HUDEP-2 (cell line): ENCODE measurements at regions not wholly inside any gene's neighbourhood (a gene's known extent, or its start where the extent isn't known, plus 50 kb on each side); places are given as distances from the start of the nearest gene placed in this dataset.
"Not testable (repeated sequence)": the region's sequence is repeated elsewhere in the genome, so short reads cannot be mapped to it uniquely, and the experiment has no call there.

Experiments
- DNase-seq, 76 experiments: peaks; one replicate each; lab custom pipeline; 2025; ENCODE audit not compliant: unreplicated experiment in 76 of 76; lab: John Stamatoyannopoulos, UW

GRCh38 chr4:189703000-189703399 is 237.7 kb upstream of the FRG1 start:
- not testable (repeated sequence) for DNase-seq

- not testable (repeated sequence) for DNase-seq
Observed at GRCh38 chr4:189706821-189707220, 233.9 kb upstream of the FRG1 start.

GRCh38 chr4:189707227-189707626 is 233.4 kb upstream of the FRG1 start:
- not testable (repeated sequence) for DNase-seq

DNA sequence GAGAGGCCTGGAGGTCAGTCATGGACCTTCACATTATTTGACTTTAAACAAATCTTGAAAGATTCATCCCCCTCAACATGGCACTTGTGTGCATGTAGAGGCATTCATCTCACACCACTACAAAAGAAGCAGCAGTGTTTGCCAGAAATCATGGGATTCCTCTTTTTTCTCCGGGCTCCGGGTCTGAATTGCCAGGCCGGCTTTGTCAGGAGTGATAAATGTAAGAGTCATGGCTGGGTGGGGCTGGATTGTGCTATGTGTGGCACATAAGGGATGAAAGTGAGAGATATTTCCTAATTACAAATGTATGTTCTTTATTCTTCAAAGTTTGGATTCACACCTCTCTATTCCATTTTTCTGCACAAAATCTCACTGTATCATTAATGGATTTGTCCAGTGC is 228.7 kb upstream of the FRG1 start:
- DNase-seq, result not testable (repeated sequence)

DNA sequence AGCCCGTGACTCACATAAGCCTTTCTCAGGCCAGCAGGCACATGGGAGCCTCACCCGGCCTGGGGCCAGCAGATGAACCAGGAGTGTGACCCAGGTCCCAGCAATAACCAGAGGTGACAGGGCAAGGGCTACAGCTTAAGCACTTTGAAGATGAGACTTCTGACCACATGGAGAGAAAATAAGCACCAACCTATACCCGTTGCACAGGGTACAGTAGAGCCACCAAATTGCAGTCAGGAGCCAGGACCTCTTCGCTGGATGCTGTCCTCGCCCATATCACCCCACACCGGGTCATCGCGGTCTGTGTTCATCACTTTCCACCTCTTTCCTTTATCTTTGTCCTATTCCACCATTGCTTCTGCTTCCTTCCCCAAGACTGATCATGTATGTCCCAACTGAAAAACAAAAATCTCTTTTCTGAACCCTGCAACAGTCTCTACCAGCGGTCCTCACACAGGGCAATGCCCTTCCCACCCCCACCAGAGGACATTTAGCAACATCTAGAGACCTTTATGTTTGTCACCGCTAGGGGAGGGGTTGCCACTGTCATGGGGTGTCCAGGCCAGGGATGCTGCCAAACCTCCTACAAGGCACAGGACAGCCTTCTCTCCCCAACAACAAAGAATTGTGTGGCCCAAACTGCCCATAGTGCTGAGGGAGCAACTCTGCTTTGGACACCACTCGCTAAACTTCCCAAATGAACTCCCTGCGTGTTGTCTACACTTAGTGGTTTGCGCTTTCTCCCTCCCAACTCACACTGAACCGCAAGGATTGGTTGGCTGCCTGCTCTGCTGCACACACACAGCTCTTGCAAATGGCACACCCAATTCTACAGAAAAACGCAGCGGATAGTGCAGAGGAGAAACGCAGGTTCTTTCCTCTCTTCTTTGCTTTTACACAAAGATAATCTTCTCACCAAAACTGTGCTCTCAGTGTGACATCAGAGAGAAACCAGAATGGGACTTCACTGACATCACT is 219.4 kb upstream of the FRG1 start:
- DNase-seq, result not testable (repeated sequence)

DNA sequence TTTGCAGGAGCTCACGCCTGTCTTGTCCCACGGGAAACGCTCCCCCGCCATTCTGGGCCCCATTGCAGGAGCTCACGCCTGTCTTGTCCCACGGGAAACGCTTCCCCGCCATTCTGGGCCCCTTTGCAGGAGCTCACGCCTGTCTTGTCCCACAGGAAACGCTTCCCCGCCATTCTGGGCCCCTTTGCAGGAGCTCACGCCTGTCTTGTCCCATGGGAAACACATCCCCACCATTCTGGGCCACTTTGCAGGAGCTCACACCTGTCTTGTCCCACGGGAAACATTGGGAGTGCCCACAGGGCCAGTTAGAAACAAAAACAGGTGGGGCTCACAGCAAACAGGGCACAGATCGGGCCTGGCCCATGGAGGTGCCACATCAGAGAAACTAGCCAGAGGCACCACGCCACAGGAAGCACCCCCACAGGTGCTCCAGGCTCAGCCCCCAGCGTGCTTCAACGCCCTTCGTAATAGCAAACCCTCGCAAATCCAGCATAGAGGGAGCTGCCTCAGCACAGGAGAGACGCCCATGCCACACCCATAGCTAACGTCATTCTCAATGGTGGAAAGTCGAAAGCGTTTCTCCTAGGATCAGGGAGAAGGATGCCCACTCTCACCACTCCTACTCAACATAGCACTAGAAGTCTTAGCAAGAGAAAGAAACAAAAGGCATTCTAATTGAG is 218.2 kb upstream of the FRG1 start:
- DNase-seq, result peak in 1 of 76 experiments; percentile 4

GRCh38 chr4:189727982-189728638 is 212.6 kb upstream of the FRG1 start:
- DNase-seq, result not testable (repeated sequence)

- DNase-seq, result not testable (repeated sequence)
Observed at GRCh38 chr4:189731989-189732388, 208.7 kb upstream of the FRG1 start.

DNA sequence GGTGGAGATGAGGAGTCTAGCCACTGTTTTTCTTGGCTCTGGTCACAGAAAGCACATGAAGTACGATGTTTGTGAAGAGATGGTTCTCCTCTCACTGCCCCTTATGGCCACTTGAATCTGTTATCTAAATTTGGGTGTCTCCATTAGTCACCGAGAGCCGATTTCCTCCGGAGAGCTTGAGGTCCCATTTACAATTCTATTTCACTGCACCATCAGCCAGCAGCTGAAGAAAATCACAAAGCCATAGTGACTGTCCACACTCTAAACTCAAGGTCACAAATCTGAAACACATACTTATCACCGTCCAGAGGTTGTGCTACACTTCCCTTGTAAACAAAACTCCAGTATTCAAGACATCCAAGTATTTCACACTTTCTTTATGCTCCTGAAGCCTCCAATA is 207.2 kb upstream of the FRG1 start:
- not testable (repeated sequence) for DNase-seq

DNA sequence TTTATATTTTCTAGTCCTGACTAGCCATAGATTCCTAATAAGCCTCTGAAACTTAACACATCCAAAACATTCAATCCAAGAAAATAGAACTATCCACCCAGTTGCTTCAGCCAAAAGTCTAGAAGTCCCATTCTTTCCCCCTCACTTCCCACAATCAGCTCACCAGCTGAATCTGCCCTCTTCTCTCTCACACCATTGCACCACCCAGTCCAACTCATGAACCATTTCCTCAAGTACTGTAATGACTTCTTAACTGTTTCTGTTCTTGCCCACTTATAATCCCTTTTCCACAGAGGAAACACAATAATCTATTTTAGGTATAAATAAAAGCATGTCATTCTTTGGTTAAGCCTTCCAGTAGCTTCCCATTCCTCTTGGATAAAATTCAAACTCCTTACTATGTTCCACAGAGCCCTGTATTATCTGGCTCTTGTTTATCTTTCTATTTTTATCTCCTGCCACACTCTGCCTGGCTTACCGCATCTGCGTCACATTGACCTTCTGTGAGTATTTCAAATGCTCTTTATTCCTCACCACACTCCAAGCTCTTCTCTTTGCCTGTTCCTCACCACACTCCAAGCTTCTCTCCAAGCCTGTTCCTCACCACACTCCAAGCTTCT is 205.9 kb upstream of the FRG1 start:
- not testable (repeated sequence) for DNase-seq

- DNase-seq, result not testable (repeated sequence)
Observed at GRCh38 chr4:189736656-189737055, 204.0 kb upstream of the FRG1 start.

DNA sequence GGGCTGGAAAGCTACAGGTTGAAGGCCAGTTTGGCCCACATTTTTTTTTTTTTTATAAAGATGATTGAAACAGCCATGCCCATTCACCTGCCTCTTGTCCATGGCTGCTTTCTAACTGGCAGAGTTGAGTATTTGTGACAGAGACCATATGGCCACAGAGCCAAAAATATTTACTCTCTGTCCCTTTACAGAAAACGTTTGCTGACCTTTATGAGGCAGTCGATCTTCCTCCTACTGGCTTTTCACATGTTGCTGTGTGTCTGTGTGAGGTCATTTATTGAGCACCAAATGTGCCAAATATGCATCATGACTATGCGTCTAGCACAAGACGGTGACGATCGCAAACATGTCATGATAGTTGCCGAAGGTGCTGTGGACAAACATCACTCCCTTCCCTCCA is 200.6 kb upstream of the FRG1 start:
- DNase-seq, result not testable (repeated sequence)

DNA sequence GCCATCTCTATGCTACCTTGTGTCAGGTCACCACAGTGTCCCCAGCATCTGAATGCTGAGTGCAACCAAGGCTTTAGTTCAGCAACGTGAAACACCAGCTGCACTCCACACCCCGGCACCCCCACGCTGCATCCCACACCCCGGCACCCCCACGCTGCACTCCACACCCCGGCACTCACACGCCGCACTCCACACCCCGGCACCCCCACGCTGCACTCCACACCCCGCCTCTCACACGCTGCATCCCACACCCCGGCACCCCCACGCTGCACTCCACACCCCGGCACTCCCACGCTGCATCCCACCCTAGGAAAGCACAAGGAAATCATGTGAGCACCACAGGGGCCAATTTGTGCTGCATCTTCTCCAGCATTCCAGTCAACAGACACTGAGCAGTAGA is 199.8 kb upstream of the FRG1 start:
- no peak for DNase-seq

- not testable (repeated sequence) for DNase-seq
Observed at GRCh38 chr4:189753092-189753491, 187.6 kb upstream of the FRG1 start.

GRCh38 chr4:189763583-189763982 is 177.1 kb upstream of the FRG1 start:
- DNase-seq, result no peak

DNA sequence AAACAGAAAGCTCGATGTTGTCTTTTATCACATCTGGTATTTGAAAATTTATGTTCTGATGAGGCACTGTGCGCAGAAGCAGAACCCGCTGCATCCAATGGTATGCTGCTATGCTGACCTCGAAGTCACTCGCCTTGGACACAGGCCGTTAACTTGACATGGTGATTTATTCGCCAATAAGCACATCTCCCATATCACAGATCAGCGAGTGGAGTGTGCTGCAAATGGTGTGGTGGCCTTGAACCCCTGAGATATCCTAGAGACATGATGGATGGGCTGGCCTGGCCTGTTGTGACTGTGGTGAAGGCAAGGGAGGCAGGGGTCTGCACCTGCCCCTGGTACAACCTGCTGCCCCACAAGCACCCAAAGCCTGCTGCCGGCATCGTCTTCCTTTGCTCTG is 175.4 kb upstream of the FRG1 start:
- no peak for DNase-seq

DNA sequence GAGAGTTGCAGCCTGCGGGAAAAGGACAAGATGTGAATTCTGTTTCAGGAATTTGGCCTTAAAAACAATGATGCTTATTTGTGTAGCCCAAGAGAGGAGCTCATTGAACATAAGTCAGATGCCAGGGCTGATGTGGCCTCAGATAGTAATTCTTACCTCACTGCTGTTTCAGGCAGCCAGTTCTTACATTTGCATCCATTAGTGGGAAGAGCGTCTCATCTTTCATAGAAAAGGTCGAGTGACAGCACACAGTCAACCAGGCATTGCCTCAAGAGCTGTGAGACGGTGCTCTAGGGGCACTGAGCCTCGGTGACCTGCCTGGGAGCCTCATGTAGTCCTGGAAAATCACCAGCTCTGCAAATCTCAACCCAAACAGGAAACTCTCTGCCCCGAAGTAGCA is 174.9 kb upstream of the FRG1 start:
- DNase-seq, result no peak

GRCh38 chr4:189767941-189768340 is 172.7 kb upstream of the FRG1 start:
- no peak for DNase-seq

- DNase-seq, result no peak
Observed at GRCh38 chr4:189769131-189769530, 171.5 kb upstream of the FRG1 start.

DNA sequence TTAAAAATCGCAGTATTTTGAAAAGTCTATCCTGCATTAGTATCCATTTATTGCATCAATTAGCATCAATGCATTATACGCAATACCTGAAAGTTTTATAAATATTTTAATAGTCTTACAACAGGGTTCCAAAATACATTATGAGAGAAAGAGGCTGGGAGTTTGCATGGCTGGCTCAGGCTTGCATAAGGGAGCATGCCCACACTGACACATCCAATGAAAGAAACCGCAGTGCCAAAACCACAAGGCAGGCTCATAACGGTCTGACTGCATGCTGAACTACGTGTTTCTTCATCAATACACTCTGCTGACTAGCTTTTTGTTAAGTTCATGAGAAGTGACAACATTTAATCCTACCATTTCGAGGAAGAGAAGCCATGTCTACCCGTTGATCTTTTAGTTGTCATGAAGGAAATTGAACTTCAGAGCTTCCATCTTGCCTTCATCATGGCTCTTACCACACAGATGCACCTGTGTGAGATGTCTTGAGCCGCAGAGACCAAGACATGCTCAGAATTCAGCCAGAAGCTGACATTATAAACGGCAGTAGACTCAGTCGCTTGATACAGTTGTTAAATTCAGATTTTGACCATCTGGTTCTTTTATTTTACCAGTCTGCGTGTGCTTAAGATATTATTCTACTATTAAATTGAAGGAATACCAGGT is 168.8 kb upstream of the FRG1 start:
- DNase-seq, result no peak
